Mammary epithelial cell (primary cell): ENCODE measurements at regions not wholly inside any gene's neighbourhood (a gene's known extent, or its start where the extent isn't known, plus 50 kb on each side); places are given as distances from the start of the nearest gene placed in this dataset.

ENCODE experiments used
- EZH2 ChIP-seq: IDR thresholded peaks from 2 replicates; pipeline ENCODE4 v1.6.1; 2012; ENCODE audit warnings: low read length, inconsistent platforms, borderline replicate concordance
- TF ChIP-seq, protein P1 (sequence below), 2 donors: IDR thresholded peaks in 1 of 2; conservative IDR thresholded peaks in 1 of 2; 2 replicates each; pipeline ENCODE4 v1.5.1; 2011 to 2012; ENCODE audit warnings: inconsistent platforms in 2 of 2, low read length in 2 of 2, mild to moderate bottlenecking in 2 of 2, control low read depth in 1 of 2, low read depth in 1 of 2; ENCODE audit not compliant: insufficient read depth in 1 of 2; ENCODE audit errors: extremely low read depth in 1 of 2

- TF ChIP-seq, protein P1, sequence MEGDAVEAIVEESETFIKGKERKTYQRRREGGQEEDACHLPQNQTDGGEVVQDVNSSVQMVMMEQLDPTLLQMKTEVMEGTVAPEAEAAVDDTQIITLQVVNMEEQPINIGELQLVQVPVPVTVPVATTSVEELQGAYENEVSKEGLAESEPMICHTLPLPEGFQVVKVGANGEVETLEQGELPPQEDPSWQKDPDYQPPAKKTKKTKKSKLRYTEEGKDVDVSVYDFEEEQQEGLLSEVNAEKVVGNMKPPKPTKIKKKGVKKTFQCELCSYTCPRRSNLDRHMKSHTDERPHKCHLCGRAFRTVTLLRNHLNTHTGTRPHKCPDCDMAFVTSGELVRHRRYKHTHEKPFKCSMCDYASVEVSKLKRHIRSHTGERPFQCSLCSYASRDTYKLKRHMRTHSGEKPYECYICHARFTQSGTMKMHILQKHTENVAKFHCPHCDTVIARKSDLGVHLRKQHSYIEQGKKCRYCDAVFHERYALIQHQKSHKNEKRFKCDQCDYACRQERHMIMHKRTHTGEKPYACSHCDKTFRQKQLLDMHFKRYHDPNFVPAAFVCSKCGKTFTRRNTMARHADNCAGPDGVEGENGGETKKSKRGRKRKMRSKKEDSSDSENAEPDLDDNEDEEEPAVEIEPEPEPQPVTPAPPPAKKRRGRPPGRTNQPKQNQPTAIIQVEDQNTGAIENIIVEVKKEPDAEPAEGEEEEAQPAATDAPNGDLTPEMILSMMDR (conservative IDR thresholded peaks at IDR 0.05 in 1 of 2, IDR thresholded peaks at IDR 0.05 in 1 of 2; ENCODE audit: extremely low read depth in 1 of 2, insufficient read depth in 1 of 2, low read depth in 1 of 2, low read length in 2 of 2), result no peak
- no peak for TF ChIP-seq EZH2
These were observed 814.7 kb downstream of the GALC start for GRCh38 chr14:87178277-87178676.
